ENCODE measurements at regions not wholly inside any gene's neighbourhood (a gene's known extent, or its start where the extent isn't known, plus 50 kb on each side); places are given as distances from the start of the nearest gene placed in this dataset.

- no peak for DNase-seq
Measured at GRCh38 chr1:4932311-4933030, 278.1 kb downstream of the AJAP1 start.

- DNase-seq, result no peak
Measured at GRCh38 chr1:4931486-4931885, 277.1 kb downstream of the AJAP1 start.

- no peak for DNase-seq
Measured at GRCh38 chr1:4928186-4928585, 273.8 kb downstream of the AJAP1 start.

- DNase-seq, result no peak
Measured at GRCh38 chr1:4924356-4924755, 269.9 kb downstream of the AJAP1 start.

GRCh38 chr1:4916610-4917009 lies 262.2 kb downstream of the AJAP1 start:
- DNase-seq, result no peak

- no peak for DNase-seq
Measured at GRCh38 chr1:4915154-4915553, 260.7 kb downstream of the AJAP1 start.

- DNase-seq, result no peak
Measured at GRCh38 chr1:4908486-4908885, 254.1 kb downstream of the AJAP1 start.

- no peak for DNase-seq
Measured at GRCh38 chr1:4894566-4894965, 240.2 kb downstream of the AJAP1 start.

GRCh38 chr1:4880626-4881025 lies 226.2 kb downstream of the AJAP1 start:
- no peak for DNase-seq

GRCh38 chr1:4877426-4877825 lies 223.0 kb downstream of the AJAP1 start:
- DNase-seq, result no peak

GRCh38 chr1:4871373-4871772 lies 217.0 kb downstream of the AJAP1 start:
- no peak for DNase-seq

- DNase-seq, result no peak
Measured at GRCh38 chr1:4868521-4868920, 214.1 kb downstream of the AJAP1 start.

GRCh38 chr1:4856396-4856795 lies 202.0 kb downstream of the AJAP1 start:
- DNase-seq, result no peak

GRCh38 chr1:4854367-4854766 lies 200.0 kb downstream of the AJAP1 start:
- no peak for DNase-seq

GRCh38 chr1:4853904-4854303 lies 199.5 kb downstream of the AJAP1 start:
- DNase-seq, result no peak

GRCh38 chr1:4851385-4852065 lies 197.1 kb downstream of the AJAP1 start:
- DNase-seq, result no peak

- DNase-seq, result no peak
Measured at GRCh38 chr1:4848431-4848830, 194.0 kb downstream of the AJAP1 start.

GRCh38 chr1:4847711-4848110 lies 193.3 kb downstream of the AJAP1 start:
- DNase-seq, result no peak

Data from fibroblast of skin of scalp (primary cell).